HCT116 (cell line): ENCODE measurements at regions not wholly inside any gene's neighbourhood (a gene's known extent, or its start where the extent isn't known, plus 50 kb on each side); places are given as distances from the start of the nearest gene placed in this dataset.
"Not testable (repeated sequence)": the region's sequence is repeated elsewhere in the genome, so short reads cannot be mapped to it uniquely, and the experiment has no call there.

ENCODE experiments used
- ATAC-seq: fragments of 200-7000 bp; cut with Tn5 transposase; 2 replicates; pipeline ENCODE4 v1.9.1; 2020; ENCODE audit warnings: mild to moderate bottlenecking, moderate library complexity
- BruUV-seq: library from RNA; stranded (reverse); fragments of 400-500 nt; replicated peaks from 2 replicates; lab custom pipeline; 2021; lab: Mats Ljungman, UMichigan
- CTCF ChIA-PET: fragments of 300-600 bp; sonication (Branson Sonifier 250); formaldehyde crosslinking; loops from one replicate; lab custom pipeline; 2021; ENCODE audit warnings: antibody characterized with exemption; lab: Charles Lee
- POLR2A ChIA-PET: fragments of 300-600, 350-600 bp; sonication (Branson Sonifier 250); formaldehyde crosslinking; loops from one replicate; lab custom pipeline; 2021; ENCODE audit warnings: antibody characterized with exemption; lab: Charles Lee
- RAD21 ChIA-PET, 2 experiments: fragments of 300-600 bp; sonication (Branson Sonifier 250); formaldehyde crosslinking; loops; one replicate each; lab custom pipeline; 2023; ENCODE audit warnings: low total read pairs in 2 of 2; ENCODE audit not compliant: uncharacterized antibody in 2 of 2, unreplicated experiment in 2 of 2, low non-redundant PET in 1 of 2; lab: Charles Lee
- DNase-seq: peaks from one replicate; pipeline ENCODE4 v3.0.0-alpha.2; 2010; ENCODE audit warnings: low read depth, low spot score
- H2AFZ ChIP-seq: fragments of 200-600 bp; shearing (Covaris generic), sonication (generic); 2 replicates; pipeline ENCODE4 v1.6.1; 2017; ENCODE audit warnings: low read depth, mixed run types, mixed read lengths, antibody characterized with exemption, low read length; ENCODE audit not compliant: poor library complexity, severe bottlenecking
- H3K27ac ChIP-seq: 2 replicates; pipeline ENCODE4 v1.5.1; 2012; ENCODE audit warnings: low read depth, low read length
- H3K27me3 ChIP-seq: fragments of 200-600 bp; sonication (generic); 2 replicates; pipeline ENCODE4 v1.6.1; 2016; ENCODE audit warnings: mixed run types, low read length, mixed read lengths; ENCODE audit not compliant: insufficient read depth
- H3K36me3 ChIP-seq, 2 experiments: fragments of 200-500 bp in 1 of 2; fragments of 200-600 bp in 1 of 2; sonication (Bioruptor generic) in 1 of 2; sonication (generic) in 1 of 2; 2 replicates each; pipeline versions ENCODE4 v1.5.1 to v1.6.1; 2014 to 2016; ENCODE audit warnings: low read length in 2 of 2, inconsistent platforms in 1 of 2, mixed read lengths in 1 of 2, mixed run types in 1 of 2; ENCODE audit not compliant: insufficient read depth in 2 of 2, control insufficient read depth in 1 of 2
- H3K4me1 ChIP-seq, 2 experiments: fragments of 200-600 bp in 1 of 2; sonication (generic) in 1 of 2; 2 replicates each; pipeline versions ENCODE4 v1.5.1 to v1.6.1; 2012 to 2017; ENCODE audit warnings: low read length in 2 of 2, inconsistent platforms in 1 of 2, mild to moderate bottlenecking in 1 of 2, mixed read lengths in 1 of 2, mixed run types in 1 of 2, moderate library complexity in 1 of 2; ENCODE audit not compliant: insufficient read depth in 2 of 2, control insufficient read depth in 1 of 2
- H3K4me2 ChIP-seq: fragments of 200-600 bp; sonication (generic); 2 replicates; pipeline ENCODE4 v1.6.1; 2017; ENCODE audit warnings: mixed run types, low read length, mixed read lengths
- H3K4me3 ChIP-seq, 2 experiments: fragments of 200-600 bp in 1 of 2; sonication (generic) in 1 of 2; replicated peaks in 1 of 2; 2 replicates each; pipeline ENCODE4 v1.5.1; 2011 to 2016; ENCODE audit warnings: low read length in 2 of 2, control low read depth in 1 of 2, low read depth in 1 of 2, mild to moderate bottlenecking in 1 of 2, mixed read lengths in 1 of 2, mixed run types in 1 of 2
- H3K79me2 ChIP-seq: fragments of 200-600 bp; sonication (generic); 2 replicates; pipeline ENCODE4 v1.6.1; 2017; ENCODE audit warnings: mild to moderate bottlenecking, mixed run types, low read length, moderate library complexity, mixed read lengths; ENCODE audit not compliant: insufficient read depth
- H3K9ac ChIP-seq: fragments of 200-600 bp; sonication (generic); 2 replicates; pipeline ENCODE4 v1.6.1; 2016; ENCODE audit warnings: low read length, mixed read lengths
- H3K9me2 ChIP-seq: fragments of 200-600 bp; sonication (generic), shearing (Covaris generic); 2 replicates; pipeline ENCODE4 v1.6.1; 2017; ENCODE audit warnings: mixed run types, mild to moderate bottlenecking, moderate library complexity; ENCODE audit not compliant: insufficient read depth
- H3K9me3 ChIP-seq, 2 experiments: fragments of 200-500 bp in 1 of 2; fragments of 200-600 bp in 1 of 2; sonication (Bioruptor generic) in 1 of 2; sonication (generic) in 1 of 2; 2 replicates each; pipeline ENCODE4 v1.6.1; 2014 to 2017; ENCODE audit warnings: low read length in 2 of 2, mixed read lengths in 2 of 2, inconsistent platforms in 1 of 2, low read depth in 1 of 2, mild to moderate bottlenecking in 1 of 2, mixed run types in 1 of 2, moderate library complexity in 1 of 2; ENCODE audit not compliant: control insufficient read depth in 1 of 2, insufficient read depth in 1 of 2
- H4K20me1 ChIP-seq: fragments of 200-600 bp; sonication (generic), shearing (Covaris generic); 2 replicates; pipeline ENCODE4 v1.6.1; 2017; ENCODE audit warnings: mixed run types, mild to moderate bottlenecking, moderate library complexity; ENCODE audit not compliant: insufficient read depth
- CEBPB ChIP-seq: IDR thresholded peaks from 2 replicates; pipeline ENCODE4 v1.6.1; 2012; ENCODE audit warnings: low read depth
- ELF1 ChIP-seq: IDR thresholded peaks from 2 replicates; pipeline ENCODE4 v1.6.1; 2012; ENCODE audit warnings: low read depth, borderline replicate concordance
- EZH2phosphoT487 ChIP-seq: fragments of 200-600 bp; IDR thresholded peaks from 2 replicates; pipeline ENCODE4 v1.6.1; 2018; ENCODE audit warnings: antibody characterized with exemption, borderline replicate concordance
- RAD21 ChIP-seq: IDR thresholded peaks from 2 replicates; pipeline ENCODE4 v1.6.1; 2012; ENCODE audit warnings: low read depth, mild to moderate bottlenecking
- intact Hi-C: fragments of 100-400 bp; cut with micrococcal nuclease; formaldehyde crosslinking; loops from 2 replicates; pipeline ENCODE4 v1.10.0; 2022
- TF ChIP-seq, protein P1 (sequence below): IDR thresholded peaks from 2 replicates; pipeline ENCODE4 v1.6.1; 2011; ENCODE audit warnings: mild to moderate bottlenecking, low read length, moderate library complexity; ENCODE audit not compliant: insufficient replicate concordance; ENCODE audit errors: extremely low read depth
- TF ChIP-seq, protein P2 (sequence below), 3 experiments: fragments of 200-600 bp in 1 of 3; sonication (generic) in 1 of 3; IDR thresholded peaks in 2 of 3; conservative IDR thresholded peaks in 1 of 3; 2 replicates each; pipeline ENCODE4 v1.5.1; 2012 to 2017; ENCODE audit warnings: low read depth in 2 of 3, low read length in 2 of 3, antibody characterized with exemption in 1 of 3, borderline replicate concordance in 1 of 3, control low read depth in 1 of 3, mild to moderate bottlenecking in 1 of 3, mixed read lengths in 1 of 3, mixed run types in 1 of 3, moderate library complexity in 1 of 3; ENCODE audit not compliant: insufficient read depth in 1 of 3

DNA sequence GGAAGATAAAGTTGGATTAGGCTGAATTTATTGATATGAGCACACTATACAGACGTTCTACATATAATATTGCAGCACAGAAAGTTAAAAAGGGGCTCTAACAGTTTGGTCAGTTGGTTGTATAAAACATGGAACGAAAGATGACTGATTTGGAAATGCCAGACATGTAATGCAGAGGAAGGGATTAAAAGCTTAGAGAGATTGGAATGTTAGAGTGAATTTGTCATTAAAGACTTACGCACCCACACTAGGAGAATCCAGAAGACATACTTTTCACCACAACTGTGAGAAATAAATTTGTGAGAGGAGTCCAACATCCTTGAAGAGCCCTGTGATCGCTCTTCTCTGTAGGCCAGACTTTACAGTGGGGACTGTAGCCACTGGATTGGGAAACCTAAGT is 134.7 kb downstream of the GPR63 start (continued):
- TF ChIP-seq, protein P1, sequence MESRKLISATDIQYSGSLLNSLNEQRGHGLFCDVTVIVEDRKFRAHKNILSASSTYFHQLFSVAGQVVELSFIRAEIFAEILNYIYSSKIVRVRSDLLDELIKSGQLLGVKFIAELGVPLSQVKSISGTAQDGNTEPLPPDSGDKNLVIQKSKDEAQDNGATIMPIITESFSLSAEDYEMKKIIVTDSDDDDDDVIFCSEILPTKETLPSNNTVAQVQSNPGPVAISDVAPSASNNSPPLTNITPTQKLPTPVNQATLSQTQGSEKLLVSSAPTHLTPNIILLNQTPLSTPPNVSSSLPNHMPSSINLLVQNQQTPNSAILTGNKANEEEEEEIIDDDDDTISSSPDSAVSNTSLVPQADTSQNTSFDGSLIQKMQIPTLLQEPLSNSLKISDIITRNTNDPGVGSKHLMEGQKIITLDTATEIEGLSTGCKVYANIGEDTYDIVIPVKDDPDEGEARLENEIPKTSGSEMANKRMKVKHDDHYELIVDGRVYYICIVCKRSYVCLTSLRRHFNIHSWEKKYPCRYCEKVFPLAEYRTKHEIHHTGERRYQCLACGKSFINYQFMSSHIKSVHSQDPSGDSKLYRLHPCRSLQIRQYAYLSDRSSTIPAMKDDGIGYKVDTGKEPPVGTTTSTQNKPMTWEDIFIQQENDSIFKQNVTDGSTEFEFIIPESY, result no peak
- no peak for TF ChIP-seq ELF1

DNA sequence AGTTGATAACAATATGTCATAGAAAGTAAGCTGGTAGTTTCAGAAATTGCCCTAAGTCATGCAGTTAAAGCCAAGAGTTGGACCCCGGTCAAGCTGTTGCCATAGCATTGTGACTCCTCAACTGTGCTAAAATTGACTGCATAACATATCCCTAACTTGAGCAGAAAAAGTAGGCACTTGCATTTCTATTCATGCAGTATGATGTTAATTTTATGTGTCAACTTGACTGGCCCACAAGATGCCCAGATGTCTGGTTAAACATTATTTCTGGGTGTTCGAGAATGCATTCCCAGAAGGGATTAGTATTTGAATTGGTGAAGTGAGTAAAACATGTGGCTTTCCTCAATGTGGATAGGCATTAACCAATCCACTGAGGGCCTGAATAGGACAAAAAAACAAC is 136.4 kb downstream of the GPR63 start:
- RAD21 ChIA-PET, result no interaction called here
- TF ChIP-seq CEBPB (no peak), RAD21 (no peak), EZH2phosphoT487 (no peak)
- TF ChIP-seq, protein P2, sequence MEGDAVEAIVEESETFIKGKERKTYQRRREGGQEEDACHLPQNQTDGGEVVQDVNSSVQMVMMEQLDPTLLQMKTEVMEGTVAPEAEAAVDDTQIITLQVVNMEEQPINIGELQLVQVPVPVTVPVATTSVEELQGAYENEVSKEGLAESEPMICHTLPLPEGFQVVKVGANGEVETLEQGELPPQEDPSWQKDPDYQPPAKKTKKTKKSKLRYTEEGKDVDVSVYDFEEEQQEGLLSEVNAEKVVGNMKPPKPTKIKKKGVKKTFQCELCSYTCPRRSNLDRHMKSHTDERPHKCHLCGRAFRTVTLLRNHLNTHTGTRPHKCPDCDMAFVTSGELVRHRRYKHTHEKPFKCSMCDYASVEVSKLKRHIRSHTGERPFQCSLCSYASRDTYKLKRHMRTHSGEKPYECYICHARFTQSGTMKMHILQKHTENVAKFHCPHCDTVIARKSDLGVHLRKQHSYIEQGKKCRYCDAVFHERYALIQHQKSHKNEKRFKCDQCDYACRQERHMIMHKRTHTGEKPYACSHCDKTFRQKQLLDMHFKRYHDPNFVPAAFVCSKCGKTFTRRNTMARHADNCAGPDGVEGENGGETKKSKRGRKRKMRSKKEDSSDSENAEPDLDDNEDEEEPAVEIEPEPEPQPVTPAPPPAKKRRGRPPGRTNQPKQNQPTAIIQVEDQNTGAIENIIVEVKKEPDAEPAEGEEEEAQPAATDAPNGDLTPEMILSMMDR (IDR thresholded peaks at IDR 0.05 in 2 of 3, conservative IDR thresholded peaks at IDR 0.05 in 1 of 3; ENCODE audit: borderline replicate concordance in 1 of 3, insufficient read depth in 1 of 3, low read depth in 2 of 3, low read length in 2 of 3), result no peak

GRCh38 chr6:96694429-96694828 is 131.5 kb downstream of the FHL5 start:
- H3K4me2 ChIP-seq, H3K27ac ChIP-seq, POLR2A ChIA-PET, H2AFZ ChIP-seq, DNase-seq, ATAC-seq, H3K27me3 ChIP-seq, H3K79me2 ChIP-seq, RAD21 ChIA-PET, H4K20me1 ChIP-seq, H3K9me2 ChIP-seq, intact Hi-C loops, H3K4me1 ChIP-seq, CTCF ChIA-PET, H3K9ac ChIP-seq, H3K4me3 ChIP-seq, H3K9me3 ChIP-seq, BruUV-seq, H3K36me3 ChIP-seq: not testable (repeated sequence)

More for the DNA sequence above, 136.4 kb downstream of the GPR63 start:
- no peaks in the 10 kb centered on the region for H3K9me2 ChIP-seq
- CTCF ChIA-PET, result no interaction called here
- H3K4me2 ChIP-seq, result no peak overlapping the region
- no peaks in the 10 kb centered on the region for H3K4me1 ChIP-seq
- H3K27me3 ChIP-seq, result no peaks in the 10 kb centered on the region
- BruUV-seq, result no TSS peak
- H3K36me3 ChIP-seq, result no peaks in the 10 kb centered on the region
- H4K20me1 ChIP-seq, result no peaks in the 10 kb centered on the region
- H3K4me3 ChIP-seq, result no peak overlapping the region
- DNase-seq, result no peak
- ATAC-seq, result no peak
- no peak overlapping the region for H2AFZ ChIP-seq
- H3K9ac ChIP-seq, result no peak overlapping the region
- POLR2A ChIA-PET, result no interaction called here
- intact Hi-C loops, result no loop called here
- H3K79me2 ChIP-seq, result no peaks in the 10 kb centered on the region
- H3K27ac ChIP-seq, result no peak overlapping the region
- H3K9me3 ChIP-seq, result no peaks in the 10 kb centered on the region
